Liver (tissue), 8 donors: ENCODE measurements at regions not wholly inside any gene's neighbourhood (a gene's known extent, or its start where the extent isn't known, plus 50 kb on each side); places are given as distances from the start of the nearest gene placed in this dataset.
A peak's percentile ranks its signal among the peaks of the same experiment; 100 is the strongest.

Source experiments
- DNase-seq: peaks from one replicate; pipeline ENCODE4 v3.0.0-alpha.2; 2017; ENCODE audit warnings: low spot score
- H3K27ac ChIP-seq, 2 donors: one replicate each; pipeline ENCODE4 v1.7.0; 2013; ENCODE audit warnings: inconsistent platforms in 2 of 2, low read length in 2 of 2, control low read depth in 1 of 2, low read depth in 1 of 2, mild to moderate bottlenecking in 1 of 2
- H3K27me3 ChIP-seq, 4 donors: one replicate each; pipeline versions ENCODE4 v1.6.1 to v1.7.0; 2013; ENCODE audit warnings: low read length in 3 of 4, inconsistent platforms in 1 of 4, mild to moderate bottlenecking in 1 of 4, moderate library complexity in 1 of 4; ENCODE audit not compliant: control insufficient read depth in 4 of 4, insufficient read depth in 4 of 4
- H3K36me3 ChIP-seq, 4 donors: one replicate each; pipeline versions ENCODE4 v1.6.1 to v1.7.0; 2013; ENCODE audit warnings: low read length in 3 of 4, mild to moderate bottlenecking in 3 of 4, low read depth in 1 of 4, moderate library complexity in 1 of 4; ENCODE audit not compliant: control insufficient read depth in 4 of 4, insufficient read depth in 3 of 4
- H3K4me1 ChIP-seq, 4 donors: one replicate each; pipeline versions ENCODE4 v1.6.1 to v1.7.0; 2013; ENCODE audit warnings: low read length in 3 of 4, mild to moderate bottlenecking in 3 of 4, moderate library complexity in 1 of 4; ENCODE audit not compliant: control insufficient read depth in 4 of 4, insufficient read depth in 4 of 4
- H3K4me3 ChIP-seq, 3 donors: one replicate each; pipeline versions ENCODE4 v1.6.1 to v1.7.0; 2013; ENCODE audit warnings: low read length in 3 of 3, control low read depth in 1 of 3, low read depth in 1 of 3, mild to moderate bottlenecking in 1 of 3
- H3K9ac ChIP-seq, 2 donors: one replicate each; pipeline ENCODE4 v1.7.0; 2013; ENCODE audit warnings: low read length in 2 of 2, mild to moderate bottlenecking in 2 of 2, moderate library complexity in 2 of 2, control low read depth in 1 of 2, low read depth in 1 of 2
- H3K9me3 ChIP-seq, 4 donors: one replicate each; pipeline versions ENCODE4 v1.6.1 to v1.7.0; 2013; ENCODE audit warnings: low read length in 3 of 4; ENCODE audit not compliant: control insufficient read depth in 4 of 4
- ATF3 ChIP-seq: IDR thresholded peaks from 2 replicates; pipeline ENCODE4 v1.6.1; 2016; ENCODE audit warnings: antibody characterized with exemption
- CTCF ChIP-seq: fragments of 150-350 bp; IDR thresholded peaks from 2 replicates; pipeline ENCODE4 v1.5.1; 2017; ENCODE audit warnings: improper control_type of control experiment, low read depth, low read length; ENCODE audit not compliant: missing input control
- EGR1 ChIP-seq, 2 donors: IDR thresholded peaks; 2 replicates each; pipeline ENCODE4 v1.6.1; 2016 to 2018; ENCODE audit warnings: antibody characterized with exemption in 2 of 2, low read depth in 2 of 2
- FOXA1 ChIP-seq: IDR thresholded peaks from 2 replicates; pipeline ENCODE4 v1.6.1; 2016; ENCODE audit warnings: antibody characterized with exemption
- FOXA2 ChIP-seq: IDR thresholded peaks from 2 replicates; pipeline ENCODE4 v1.6.1; 2016; ENCODE audit warnings: antibody characterized with exemption
- GABPA ChIP-seq, 2 donors: IDR thresholded peaks in 1 of 2; conservative IDR thresholded peaks in 1 of 2; 2 replicates each; pipeline ENCODE4 v1.6.1; 2016; ENCODE audit warnings: antibody characterized with exemption in 2 of 2, mild to moderate bottlenecking in 1 of 2, moderate library complexity in 1 of 2
- HNF4A ChIP-seq, 2 donors: conservative IDR thresholded peaks; 2 replicates each; pipeline ENCODE4 v1.6.1; 2016; ENCODE audit warnings: antibody characterized with exemption in 2 of 2, mild to moderate bottlenecking in 2 of 2
- HNF4G ChIP-seq: IDR thresholded peaks from 2 replicates; pipeline ENCODE4 v1.6.1; 2016; ENCODE audit warnings: antibody characterized with exemption
- JUND ChIP-seq, 2 donors: IDR thresholded peaks; 2 replicates each; pipeline ENCODE4 v1.6.1; 2016; ENCODE audit warnings: antibody characterized with exemption in 2 of 2
- MAX ChIP-seq: IDR thresholded peaks from 2 replicates; pipeline ENCODE4 v1.6.1; 2016; ENCODE audit warnings: antibody characterized with exemption
- NR2F2 ChIP-seq: IDR thresholded peaks from 2 replicates; pipeline ENCODE4 v1.6.1; 2016; ENCODE audit warnings: antibody characterized with exemption
- RAD21 ChIP-seq, 2 donors: IDR thresholded peaks; 2 replicates each; pipeline ENCODE4 v1.6.1; 2016; ENCODE audit warnings: antibody characterized with exemption in 2 of 2, mild to moderate bottlenecking in 2 of 2
- REST ChIP-seq: IDR thresholded peaks from 2 replicates; pipeline ENCODE4 v1.6.1; 2016; ENCODE audit warnings: antibody characterized with exemption, mild to moderate bottlenecking
- RXRA ChIP-seq, 2 donors: IDR thresholded peaks; 2 replicates each; pipeline ENCODE4 v1.6.1; 2017 to 2018; ENCODE audit warnings: antibody characterized with exemption in 2 of 2, mild to moderate bottlenecking in 1 of 2
- SP1 ChIP-seq: IDR thresholded peaks from 2 replicates; pipeline ENCODE4 v1.6.1; 2018; ENCODE audit warnings: antibody characterized with exemption, mild to moderate bottlenecking
- TAF1 ChIP-seq: conservative IDR thresholded peaks from 2 replicates; pipeline ENCODE4 v1.6.1; 2016; ENCODE audit warnings: antibody characterized with exemption, mild to moderate bottlenecking
- YY1 ChIP-seq: IDR thresholded peaks from 2 replicates; pipeline ENCODE4 v1.6.1; 2016; ENCODE audit warnings: antibody characterized with exemption, mild to moderate bottlenecking
- WGBS: extraction: QIAGEN DNeasy Blood & Tissue Kit; methylation state at CpG from one replicate; pipeline ENCODE4 v1.1.7; 2013; 5-methylcytosine and 5-hydroxymethylcytosine counted together
- donor health status: healthy.
- donor health status: healthy.
- donor health status: healthy.
- donor health status: healthy.
- donor health status: healthy.

GRCh38 chr2:240300261-240300821 lies 135.1 kb upstream of the GPC1 start:
- Histone ChIP-seq H3K27ac (no peak overlapping the region), H3K9me3 (no peaks in the 10 kb centered on the region), H3K4me1 (no peaks in the 10 kb centered on the region), H3K36me3 (no peaks in the 10 kb centered on the region), H3K4me3 (no peak overlapping the region), H3K27me3 (no peaks in the 10 kb centered on the region), H3K9ac (no peak overlapping the region)
- WGBS = 69% methylated on average over 11 of the region's 11 CpGs
- DNase-seq = peak; percentile 21
- TF ChIP-seq FOXA2 (no peak), JUND (IDR thresholded peaks at IDR 0.05) (no peak), TAF1 (no peak), SP1 (no peak), YY1 (no peak), MAX (no peak), RAD21 (IDR thresholded peaks at IDR 0.05) (no peak), CTCF (no peak), GABPA (IDR thresholded peaks at IDR 0.05 in 1 of 2, conservative IDR thresholded peaks at IDR 0.05 in 1 of 2) (no peak), HNF4A (conservative IDR thresholded peaks at IDR 0.05) (no peak), FOXA1 (no peak), REST (no peak)

- DNase-seq = peak; percentile 17
- TF ChIP-seq SP1 (no peak), HNF4G (no peak), JUND (IDR thresholded peaks at IDR 0.05) (no peak), ATF3 (no peak), RAD21 (IDR thresholded peaks at IDR 0.05) (no peak), MAX (no peak), RXRA (IDR thresholded peaks at IDR 0.05) (no peak), CTCF (no peak), TAF1 (no peak), FOXA2 (no peak), YY1 (no peak), EGR1 (IDR thresholded peaks at IDR 0.05; ENCODE audit: low read depth in 2 of 2) (no peak), REST (no peak), NR2F2 (no peak)
These were observed 134.6 kb upstream of the GPC1 start for GRCh38 chr2:240300840-240301239.

More at GRCh38 chr2:240300840-240301239, 134.6 kb upstream of the GPC1 start:
- H3K4me1 ChIP-seq = no peaks in the 10 kb centered on the region
- no peaks in the 10 kb centered on the region for H3K36me3 ChIP-seq
- WGBS = 94% methylated on average over 8 of the region's 8 CpGs
- no peaks in the 10 kb centered on the region for H3K9me3 ChIP-seq
- no peak overlapping the region for H3K27ac ChIP-seq
- no peak overlapping the region for H3K4me3 ChIP-seq
- H3K27me3 ChIP-seq = no peaks in the 10 kb centered on the region
- H3K9ac ChIP-seq = no peak overlapping the region
